ENCODE measurements at regions not wholly inside any gene's neighbourhood (a gene's known extent, or its start where the extent isn't known, plus 50 kb on each side); places are given as distances from the start of the nearest gene placed in this dataset.
"Not testable (repeated sequence)": the region's sequence is repeated elsewhere in the genome, so short reads cannot be mapped to it uniquely, and the experiment has no call there.

DNA sequence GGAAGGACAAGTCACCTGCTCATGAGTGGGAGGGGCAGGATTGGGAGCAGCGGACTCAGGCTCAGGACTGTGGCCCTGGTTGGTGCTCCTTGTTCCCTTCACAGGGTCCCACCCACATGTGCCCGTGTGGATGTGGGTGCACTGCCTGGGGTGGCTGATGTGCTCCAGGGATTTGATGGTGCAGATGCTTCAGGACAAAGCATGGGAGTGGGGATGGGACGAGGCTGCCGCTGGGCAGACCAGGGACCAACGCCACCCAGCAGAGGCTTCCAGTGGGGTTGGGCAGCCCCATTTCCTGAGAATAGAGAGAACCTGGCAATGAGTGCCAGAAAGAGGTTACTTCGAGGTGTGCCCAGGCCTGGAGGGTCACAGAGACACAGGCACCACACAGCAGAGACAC, 65.5 kb upstream of the IGLL5 start:
- DNase-seq (ENCODE audit: low read depth) = no peak

GRCh38 chr22:22822553-22822952, 65.1 kb upstream of the IGLL5 start:
- DNase-seq (ENCODE audit: low read depth) = not testable (repeated sequence)

DNA sequence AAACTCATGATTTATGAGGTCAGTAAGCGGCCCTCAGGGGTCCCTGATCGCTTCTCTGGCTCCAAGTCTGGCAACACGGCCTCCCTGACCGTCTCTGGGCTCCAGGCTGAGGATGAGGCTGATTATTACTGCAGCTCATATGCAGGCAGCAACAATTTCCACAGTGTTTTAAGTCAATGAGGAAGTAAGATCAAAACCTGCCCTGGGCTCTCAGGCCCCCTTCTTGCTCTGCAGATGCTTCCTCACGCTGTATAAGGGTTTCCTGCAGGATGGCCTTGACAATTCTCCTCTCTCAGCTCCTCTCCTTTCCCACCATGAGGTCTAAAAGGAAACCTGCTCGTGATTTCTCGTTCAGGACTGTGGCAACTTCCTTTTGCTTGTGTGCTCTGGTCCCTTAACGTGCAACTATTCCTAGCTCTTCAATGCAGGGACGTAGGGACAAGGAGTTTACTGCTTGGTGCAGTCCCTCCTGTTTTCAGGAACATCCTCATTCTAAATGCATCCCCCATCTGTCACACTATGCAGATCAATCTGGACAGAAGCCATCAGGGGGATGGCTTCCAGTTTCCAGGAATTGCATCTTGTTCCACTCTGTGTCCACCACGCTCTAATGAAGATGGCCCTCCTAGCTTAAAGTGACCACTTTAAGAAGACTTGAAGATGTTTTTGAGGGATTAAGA, 64.3 kb upstream of the IGLL5 start:
- DNase-seq (ENCODE audit: low read depth) = no peak

DNA sequence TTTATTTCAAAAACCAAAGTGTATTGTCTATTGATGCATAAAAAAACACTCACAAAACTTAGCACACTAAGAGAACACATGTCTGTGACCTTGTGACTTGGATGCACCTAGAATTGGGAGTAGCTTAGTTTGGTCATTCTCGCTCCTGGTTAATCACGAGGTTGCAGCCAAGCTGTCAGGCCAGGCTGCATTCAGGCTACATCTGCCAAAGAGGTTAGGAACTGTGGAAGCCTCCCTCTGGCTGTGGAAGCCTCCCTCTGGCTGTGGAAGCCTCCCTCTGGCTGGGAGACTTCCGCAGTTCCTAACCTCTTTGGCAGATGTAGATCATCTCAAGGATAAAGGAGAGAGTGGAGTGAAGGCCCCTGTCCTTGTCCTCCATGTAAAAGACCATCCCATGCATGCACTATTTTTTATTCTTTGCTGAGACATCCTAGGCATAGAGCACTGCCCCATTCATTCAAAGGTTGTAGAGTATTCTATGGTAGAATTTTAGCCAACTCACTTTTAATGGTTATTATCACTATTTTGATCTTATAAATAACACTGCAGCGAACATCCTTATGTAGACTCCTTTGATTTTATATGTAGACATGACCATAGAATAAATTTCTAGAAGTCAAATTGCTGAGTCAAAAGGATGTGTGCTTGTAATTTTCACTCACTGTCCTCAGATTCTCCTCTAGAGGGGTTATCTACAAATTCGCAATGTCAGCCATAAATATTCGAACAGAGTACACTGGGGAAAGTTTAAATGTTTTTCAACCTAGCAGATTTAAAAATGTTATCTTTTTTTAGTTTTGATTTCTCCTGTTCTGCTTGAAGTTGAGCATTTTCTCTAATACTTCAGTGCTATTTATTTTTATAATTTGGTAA, 63.0 kb upstream of the IGLL5 start:
- DNase-seq (ENCODE audit: low read depth) = no peak

DNA sequence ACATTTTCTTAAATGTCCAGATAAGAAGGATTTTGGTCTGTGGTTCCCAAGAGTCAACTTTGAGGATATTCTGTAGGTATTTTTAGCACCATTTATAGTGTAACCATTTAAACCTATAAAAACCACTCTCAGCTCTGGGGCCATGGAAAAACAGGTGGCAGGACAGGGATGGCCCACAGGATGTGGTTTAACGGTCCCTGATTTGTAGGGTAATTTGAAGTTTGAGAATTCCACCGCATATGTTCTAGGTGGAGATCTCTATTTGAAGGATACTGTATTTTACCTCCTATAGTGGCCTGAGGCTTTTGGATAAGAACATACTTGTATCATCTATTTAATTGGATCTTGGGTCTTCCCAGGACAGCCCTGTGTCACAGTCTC, 62.4 kb upstream of the IGLL5 start:
- peak; percentile 2 for DNase-seq (ENCODE audit: low read depth)

- DNase-seq (ENCODE audit: low read depth) = no peak
Observed at GRCh38 chr22:22827187-22827939, 60.3 kb upstream of the IGLL5 start.

- no peak for DNase-seq (ENCODE audit: low read depth)
Observed at GRCh38 chr22:22830193-22830592, 57.4 kb upstream of the IGLL5 start.

DNA sequence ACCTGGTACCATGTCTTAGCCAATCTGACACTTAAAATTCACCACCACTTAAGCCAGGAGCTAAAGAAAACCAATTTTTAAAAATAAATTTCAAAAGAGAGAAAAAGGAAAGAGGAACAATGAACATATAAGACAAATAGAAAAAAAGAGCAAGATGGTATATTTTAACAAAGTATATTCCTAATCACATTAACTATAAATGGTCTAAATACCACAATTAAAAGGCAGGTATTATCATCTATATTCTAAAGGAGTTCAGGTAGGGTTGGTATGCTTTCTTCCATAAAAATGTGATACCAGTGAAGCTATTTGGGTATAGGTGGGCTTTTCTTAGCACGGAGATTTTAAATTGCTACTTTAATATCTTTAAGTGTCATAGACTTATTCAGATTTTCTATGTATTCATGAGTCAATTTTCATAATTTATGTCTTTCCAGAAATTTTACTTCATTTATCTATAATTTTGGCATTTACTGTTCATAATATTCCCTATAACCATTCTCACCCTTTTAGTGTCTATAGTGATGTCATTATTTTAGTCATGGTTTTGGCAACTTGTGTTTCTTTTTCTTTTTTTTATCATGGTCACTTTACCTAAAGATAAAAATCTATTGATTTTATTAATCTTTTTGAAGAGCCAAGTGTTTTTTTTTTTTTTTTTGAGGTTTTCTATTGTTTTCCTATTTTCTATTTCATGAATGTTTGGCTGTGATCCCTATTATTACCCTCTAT, 56.5 kb upstream of the IGLL5 start:
- DNase-seq (ENCODE audit: low read depth) = no peak

GRCh38 chr22:22833059-22833458, 54.6 kb upstream of the IGLL5 start:
- DNase-seq (ENCODE audit: low read depth) = no peak

DNA sequence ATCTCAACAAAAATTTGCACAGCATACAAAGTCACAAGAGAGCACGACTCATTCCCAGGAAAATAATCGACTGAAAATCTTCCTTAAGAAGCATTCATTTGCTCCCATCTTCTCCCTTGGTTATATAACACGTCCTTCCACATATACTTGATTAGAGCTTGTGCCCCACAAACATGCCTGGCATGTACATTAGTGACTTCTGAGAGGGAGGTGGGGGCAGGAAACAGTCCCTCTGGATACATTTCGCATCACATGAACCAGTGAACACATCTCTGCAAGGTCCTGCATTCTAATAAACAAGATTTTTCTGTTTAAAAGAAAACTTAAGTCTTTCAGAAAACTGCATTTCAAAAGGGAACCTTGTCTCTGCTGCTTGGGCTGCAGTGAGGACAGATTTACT, 54.1 kb upstream of the IGLL5 start:
- DNase-seq (ENCODE audit: low read depth) = no peak

- DNase-seq (ENCODE audit: low read depth) = no peak
Observed at GRCh38 chr22:22834204-22834603, 53.4 kb upstream of the IGLL5 start.

GRCh38 chr22:22834783-22835182, 52.8 kb upstream of the IGLL5 start:
- DNase-seq (ENCODE audit: low read depth) = no peak

DNA sequence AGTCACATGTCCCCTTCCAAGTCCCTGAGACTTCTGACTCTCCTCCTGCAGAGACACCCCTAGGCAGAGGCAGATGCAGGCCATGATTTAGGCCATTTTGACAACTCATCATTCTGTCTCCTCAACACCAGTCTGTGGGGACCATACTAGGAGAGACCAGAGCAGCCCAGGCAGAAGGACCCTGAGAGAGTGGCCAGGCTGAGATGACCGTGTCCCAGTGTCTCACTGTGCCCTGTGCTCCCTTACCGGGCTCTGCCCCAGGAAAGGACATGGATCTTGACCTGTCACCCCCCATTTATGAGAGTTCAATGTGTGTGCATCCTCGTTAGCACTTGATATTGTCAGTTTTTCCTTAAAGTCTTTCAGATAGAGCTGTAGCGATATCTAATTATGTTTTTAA, 52.4 kb upstream of the IGLL5 start:
- DNase-seq (ENCODE audit: low read depth) = no peak

GRCh38 chr22:22835771-22836291, 51.8 kb upstream of the IGLL5 start:
- DNase-seq (ENCODE audit: low read depth) = no peak

DNA sequence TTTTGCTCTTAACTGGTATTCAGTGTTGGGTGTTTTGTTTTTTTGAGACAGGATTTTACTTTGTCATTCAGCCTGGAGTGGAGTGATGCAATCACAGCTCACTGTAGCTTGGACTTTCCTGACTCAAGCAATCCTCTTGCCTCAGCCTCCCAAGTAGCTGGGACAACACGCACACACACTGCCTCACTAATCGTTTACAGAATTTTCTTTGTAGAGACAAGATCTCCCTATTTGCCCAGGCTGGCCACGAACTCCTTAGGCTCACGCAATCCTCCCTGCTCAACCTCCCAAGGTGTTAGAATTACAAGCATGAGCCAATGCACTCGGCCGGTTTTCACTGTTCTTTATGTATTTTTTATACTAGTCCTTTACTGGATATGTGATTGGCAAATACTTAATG, 51.0 kb upstream of the IGLL5 start:
- DNase-seq (ENCODE audit: low read depth) = no peak
